ENCODE measurements at regions not wholly inside any gene's neighbourhood (a gene's known extent, or its start where the extent isn't known, plus 50 kb on each side); places are given as distances from the start of the nearest gene placed in this dataset.

- TF ChIP-seq POLR2AphosphoS5 (IDR thresholded peaks at IDR 0.05; ENCODE audit: low read depth, low read length) (no peak), POLR2A (IDR thresholded peaks at IDR 0.05; ENCODE audit: low read depth, low read length) (no peak), TAF1 (IDR thresholded peaks at IDR 0.05; ENCODE audit: borderline replicate concordance, low read depth, low read length) (no peak)
These were observed 402.8 kb downstream of the ZEB2 start for GRCh38 chr2:144117086-144117485.
